Bronchial epithelial cell (primary cell): ENCODE measurements at regions not wholly inside any gene's neighbourhood (a gene's known extent, or its start where the extent isn't known, plus 50 kb on each side); places are given as distances from the start of the nearest gene placed in this dataset.

Source experiments
- DNase-seq: peaks from one replicate; pipeline ENCODE4 v3.0.0-alpha.2; 2010; ENCODE audit warnings: low read depth
- FAIRE-seq: peaks from 2 replicates; lab custom pipeline; 2011; peaks lifted over from hg19 to GRCh38; lab: Jason Lieb, UNC
- H3K27me3 ChIP-seq: 2 replicates; pipeline ENCODE4 v1.5.1; 2011; ENCODE audit warnings: low read length; ENCODE audit not compliant: control insufficient read depth, insufficient read depth
- H3K36me3 ChIP-seq: 2 replicates; pipeline ENCODE4 v1.5.1; 2011; ENCODE audit warnings: low read length; ENCODE audit not compliant: control insufficient read depth, insufficient read depth
- H3K4me3 ChIP-seq: 2 replicates; pipeline ENCODE4 v1.5.1; 2011; ENCODE audit warnings: mild to moderate bottlenecking, low read depth, low read length, control low read depth
- CTCF ChIP-seq: IDR thresholded peaks from 2 replicates; pipeline ENCODE4 v1.5.1; 2011; ENCODE audit warnings: mild to moderate bottlenecking, moderate library complexity, low read length, control low read depth, inconsistent platforms; ENCODE audit not compliant: insufficient read depth, severe bottlenecking

GRCh38 chr5:61806491-61807020, 474.5 kb downstream of the ZSWIM6 start:
- FAIRE-seq, result peak; percentile 32
- Histone ChIP-seq H3K4me3 (no peak overlapping the region), H3K27me3 (no peaks in the 10 kb centered on the region), H3K36me3 (no peaks in the 10 kb centered on the region)
- no peak for TF ChIP-seq CTCF
- DNase-seq, result peak; percentile 15

- TF ChIP-seq CTCF, result no peak
- FAIRE-seq (no peak), DNase-seq (no peak)
- no peaks in the 10 kb centered on the region for H3K36me3 ChIP-seq
- H3K4me3 ChIP-seq, result no peak overlapping the region
- H3K27me3 ChIP-seq, result no peaks in the 10 kb centered on the region
Measured at GRCh38 chr5:61808091-61808490, 476.0 kb downstream of the ZSWIM6 start.

GRCh38 chr5:61808909-61809308, 476.9 kb downstream of the ZSWIM6 start:
- FAIRE-seq (no peak), DNase-seq (no peak)
- Histone ChIP-seq H3K4me3 (no peak overlapping the region), H3K27me3 (no peaks in the 10 kb centered on the region), H3K36me3 (no peaks in the 10 kb centered on the region)
- no peak for TF ChIP-seq CTCF

- peak; percentile 99 for FAIRE-seq
- Histone ChIP-seq H3K4me3 (no peak overlapping the region), H3K27me3 (no peaks in the 10 kb centered on the region), H3K36me3 (no peaks in the 10 kb centered on the region)
- TF ChIP-seq CTCF, result no peak
- peak; percentile 96 for DNase-seq
Measured at GRCh38 chr5:61809651-61810050, 477.6 kb downstream of the ZSWIM6 start.

GRCh38 chr5:61811052-61811451, 479.0 kb downstream of the ZSWIM6 start:
- FAIRE-seq (no peak), DNase-seq (peak; percentile 7)
- no peak overlapping the region for H3K4me3 ChIP-seq
- no peaks in the 10 kb centered on the region for H3K36me3 ChIP-seq
- no peaks in the 10 kb centered on the region for H3K27me3 ChIP-seq
- no peak for TF ChIP-seq CTCF

GRCh38 chr5:61813361-61813760, 481.3 kb downstream of the ZSWIM6 start:
- no peak for FAIRE-seq
- no peaks in the 10 kb centered on the region for H3K27me3 ChIP-seq
- TF ChIP-seq CTCF, result no peak

More at GRCh38 chr5:61813361-61813760, 481.3 kb downstream of the ZSWIM6 start:
- no peaks in the 10 kb centered on the region for H3K36me3 ChIP-seq
- no peak overlapping the region for H3K4me3 ChIP-seq
- peak; percentile 83 for DNase-seq
